ENCODE measurements at regions not wholly inside any gene's neighbourhood (a gene's known extent, or its start where the extent isn't known, plus 50 kb on each side); places are given as distances from the start of the nearest gene placed in this dataset.

DNA sequence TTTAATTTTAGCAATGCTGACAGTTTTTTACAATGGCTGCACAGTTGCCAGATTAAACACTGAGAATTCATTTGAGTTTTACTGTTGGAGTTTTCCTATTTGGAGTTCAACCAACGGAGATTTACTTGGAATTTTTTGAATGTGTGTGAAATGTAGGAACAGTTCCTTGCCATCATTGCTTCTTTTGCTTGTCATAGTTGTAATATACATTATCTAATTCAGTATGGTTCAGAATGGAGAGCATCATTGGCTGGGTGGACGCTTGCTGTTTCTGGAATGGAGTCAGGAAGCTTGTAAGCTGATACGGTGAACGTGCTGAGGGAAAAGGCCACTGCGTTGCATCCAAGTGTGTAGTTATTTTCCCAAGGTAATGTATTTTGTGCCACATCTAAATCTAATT, 404.3 kb upstream of the KLF6 start:
- POLR2A ChIA-PET (ENCODE audit: low non-redundant PET) = no interaction called here
- DNase-seq (ENCODE audit: low spot score) = no peak
- no peak for TF ChIP-seq CTCF (conservative IDR thresholded peaks at IDR 0.05; ENCODE audit: low read depth)
- H3K27ac ChIP-seq = no peak overlapping the region
- CTCF ChIA-PET = no interaction called here

DNA sequence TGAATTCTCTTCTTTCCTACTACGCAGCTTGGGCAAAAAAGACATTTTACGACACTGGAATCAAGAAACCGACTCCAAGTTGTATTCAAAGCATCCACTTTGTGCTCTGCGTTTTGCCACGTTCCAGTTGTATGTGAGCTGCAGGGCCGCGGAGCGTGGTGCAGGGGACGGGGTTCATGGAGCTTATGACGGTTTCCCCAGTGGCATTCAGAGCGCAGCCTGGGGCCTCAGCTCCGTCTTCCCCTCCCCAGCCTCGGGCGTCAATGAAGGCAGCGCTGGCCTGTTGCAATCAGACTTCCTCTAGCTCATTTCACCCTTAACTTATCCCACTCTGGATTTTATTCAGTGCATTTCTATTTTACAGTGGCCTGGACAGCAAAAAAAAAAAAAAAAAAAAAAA, 403.4 kb upstream of the KLF6 start:
- H3K27ac ChIP-seq = no peak overlapping the region
- no peak for TF ChIP-seq CTCF (conservative IDR thresholded peaks at IDR 0.05; ENCODE audit: low read depth)
- ChIA-PET CTCF (no interaction called here), POLR2A (ENCODE audit: low non-redundant PET) (no interaction called here)
- DNase-seq (ENCODE audit: low spot score) = no peak

GRCh38 chr10:4186849-4187540, 402.0 kb upstream of the KLF6 start:
- ChIA-PET POLR2A (ENCODE audit: low non-redundant PET) (no interaction called here), CTCF (no interaction called here)
- no peak overlapping the region for H3K27ac ChIP-seq
- DNase-seq (ENCODE audit: low spot score) = no peak
- TF ChIP-seq CTCF (conservative IDR thresholded peaks at IDR 0.05; ENCODE audit: low read depth) = no peak

- no peak for TF ChIP-seq CTCF (conservative IDR thresholded peaks at IDR 0.05; ENCODE audit: low read depth)
- ChIA-PET CTCF (no interaction called here), POLR2A (ENCODE audit: low non-redundant PET) (no interaction called here)
- no peak for DNase-seq (ENCODE audit: low spot score)
- H3K27ac ChIP-seq = no peak overlapping the region
These were observed 398.8 kb upstream of the KLF6 start for GRCh38 chr10:4183761-4184261.

- no peak for DNase-seq (ENCODE audit: low spot score)
- ChIA-PET CTCF (no interaction called here), POLR2A (ENCODE audit: low non-redundant PET) (no interaction called here)
- TF ChIP-seq CTCF (conservative IDR thresholded peaks at IDR 0.05; ENCODE audit: low read depth) = no peak
- no peak overlapping the region for H3K27ac ChIP-seq
These were observed 396.6 kb upstream of the KLF6 start for GRCh38 chr10:4181621-4182049.

GRCh38 chr10:4181081-4181480, 396.1 kb upstream of the KLF6 start:
- no peak for TF ChIP-seq CTCF (conservative IDR thresholded peaks at IDR 0.05; ENCODE audit: low read depth)
- CTCF ChIA-PET = no interaction called here
- no peak overlapping the region for H3K27ac ChIP-seq

More at GRCh38 chr10:4181081-4181480, 396.1 kb upstream of the KLF6 start:
- DNase-seq (ENCODE audit: low spot score) = no peak
- POLR2A ChIA-PET (ENCODE audit: low non-redundant PET) = no interaction called here

All from RWPE1 (cell line).